Esophagus squamous epithelium (tissue), 5 donors: ENCODE measurements at regions not wholly inside any gene's neighbourhood (a gene's known extent, or its start where the extent isn't known, plus 50 kb on each side); places are given as distances from the start of the nearest gene placed in this dataset.

Source experiments
- DNase-seq: peaks from one replicate; lab custom pipeline; 2025; lab: John Stamatoyannopoulos, UW
- H3K27ac ChIP-seq, 4 donors: fragments of 200-600 bp; sonication (generic); one replicate each; pipeline ENCODE4 v1.5.1; 2016 to 2019; ENCODE audit warnings: mild to moderate bottlenecking in 1 of 4
- H3K27me3 ChIP-seq, 4 donors: fragments of 200-600 bp; sonication (generic); 1 replicate in 3 of 4; 2 replicates in 1 of 4; pipeline versions ENCODE4 v1.5.1 to v1.6.0; 2017 to 2021; ENCODE audit warnings: antibody characterized with exemption in 1 of 4
- H3K36me3 ChIP-seq, 3 donors: fragments of 200-600 bp; sonication (generic); one replicate each; pipeline ENCODE4 v1.5.1; 2016 to 2019
- H3K4me1 ChIP-seq, 3 donors: fragments of 200-600 bp; sonication (generic); one replicate each; pipeline ENCODE4 v1.5.1; 2017 to 2019
- H3K4me3 ChIP-seq, 4 donors: fragments of 200-600 bp; sonication (generic); 1 replicate in 3 of 4; 2 replicates in 1 of 4; pipeline ENCODE4 v1.5.1; 2016 to 2019; ENCODE audit warnings: mild to moderate bottlenecking in 2 of 4, moderate library complexity in 1 of 4
- H3K9me3 ChIP-seq, 3 donors: fragments of 200-600 bp; sonication (generic); one replicate each; pipeline ENCODE4 v1.5.1; 2016 to 2019
- CTCF ChIP-seq, 6 experiments: fragments of 450-650 bp in 4 of 6; fragments of 200-600 bp in 2 of 6; sonication (generic) in 2 of 6; IDR thresholded peaks; one replicate each; pipeline ENCODE4 v1.5.1; 2016 to 2019; ENCODE audit warnings: antibody characterized with exemption in 6 of 6, mild to moderate bottlenecking in 4 of 6, moderate library complexity in 4 of 6
- POLR2A ChIP-seq, 4 donors: fragments of 450-650 bp; IDR thresholded peaks; one replicate each; pipeline ENCODE4 v1.6.1; 2017; ENCODE audit warnings: antibody characterized with exemption in 4 of 4, mild to moderate bottlenecking in 4 of 4, moderate library complexity in 3 of 4
- WGBS, 2 donors: methylation state at CpG; one replicate each; pipeline ENCODE4 v1.1.5; 2018; 5-methylcytosine and 5-hydroxymethylcytosine counted together
- intact Hi-C: fragments of 100-400 bp; cut with DNase I; formaldehyde crosslinking; loops from one replicate; pipeline ENCODE4 v1.15.0; 2022
- donor health status: DM: yes; HTN: yes; CAD: no.

GRCh38 chr6:93017213-93017612, 402.1 kb downstream of the EPHA7 start:
- no peak for DNase-seq
- WGBS, 2 donors, result 25 to 57% methylated on average over 2 of the region's 2 CpGs
- H3K4me1 ChIP-seq, result no peaks in the 10 kb centered on the region
- no peak overlapping the region for H3K27ac ChIP-seq
- intact Hi-C loops, result no loop called here
- H3K9me3 ChIP-seq, result no peaks in the 10 kb centered on the region
- TF ChIP-seq CTCF (IDR thresholded peaks at IDR 0.05), result no peak
- no peak for TF ChIP-seq POLR2A (IDR thresholded peaks at IDR 0.05)
- H3K27me3 ChIP-seq, result no peaks in the 10 kb centered on the region
- H3K4me3 ChIP-seq, result no peak overlapping the region
- no peaks in the 10 kb centered on the region for H3K36me3 ChIP-seq

DNA sequence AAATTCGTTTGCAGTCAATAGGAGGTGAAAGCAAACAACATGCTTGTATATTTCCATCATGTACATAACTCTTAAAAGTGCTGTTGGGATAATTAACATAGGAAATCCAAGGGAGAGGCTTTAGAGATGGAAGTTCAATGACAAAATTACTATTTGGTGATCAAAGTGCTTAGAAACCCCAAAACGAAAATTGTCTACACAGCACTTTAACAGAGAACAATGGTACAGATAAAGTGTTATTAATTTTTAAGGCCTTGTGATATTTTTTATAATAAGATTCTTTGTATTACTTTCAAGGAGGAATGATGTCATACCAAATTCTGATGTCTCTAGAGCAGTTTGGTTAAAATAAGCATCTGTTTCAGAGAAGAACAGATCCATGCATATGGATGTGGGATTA, 406.3 kb downstream of the EPHA7 start:
- Histone ChIP-seq H3K36me3 (no peaks in the 10 kb centered on the region), H3K4me1 (no peaks in the 10 kb centered on the region), H3K27me3 (no peaks in the 10 kb centered on the region), H3K4me3 (no peak overlapping the region), H3K9me3 (no peaks in the 10 kb centered on the region), H3K27ac (no peak overlapping the region)
- TF ChIP-seq POLR2A (IDR thresholded peaks at IDR 0.05) (no peak), CTCF (IDR thresholded peaks at IDR 0.05) (no peak)
- no peak for DNase-seq
- 32 to 46% methylated on average over 2 of the region's 2 CpGs for WGBS, 2 donors
- intact Hi-C loops, result no loop called here

GRCh38 chr6:93008375-93008774, 411.0 kb downstream of the EPHA7 start:
- Histone ChIP-seq H3K4me1 (no peaks in the 10 kb centered on the region), H3K27ac (no peak overlapping the region), H3K36me3 (no peaks in the 10 kb centered on the region), H3K4me3 (no peak overlapping the region), H3K27me3 (no peaks in the 10 kb centered on the region), H3K9me3 (no peaks in the 10 kb centered on the region)
- intact Hi-C loops, result no loop called here
- TF ChIP-seq POLR2A (IDR thresholded peaks at IDR 0.05) (no peak), CTCF (IDR thresholded peaks at IDR 0.05) (no peak)
- no peak for DNase-seq

DNA sequence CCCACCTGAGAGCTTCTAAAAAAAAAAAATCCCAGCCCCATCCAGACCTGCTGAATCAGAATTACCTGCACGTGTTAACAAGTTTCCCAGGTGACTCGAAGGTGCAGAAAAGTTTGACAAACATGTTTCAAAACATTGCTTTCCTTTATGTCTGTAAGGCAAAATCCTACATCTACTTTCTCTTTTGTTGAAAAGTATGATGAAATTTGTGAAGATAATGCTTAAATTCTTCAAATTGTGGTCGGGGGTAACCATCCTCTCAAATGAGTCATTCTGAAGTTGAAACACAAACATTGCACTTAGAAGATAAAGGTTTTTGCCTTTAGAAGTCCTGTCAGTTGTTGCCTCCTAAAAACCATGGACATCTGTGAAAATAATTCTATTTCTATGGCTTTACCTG, 429.7 kb downstream of the EPHA7 start:
- intact Hi-C loops, result no loop called here
- Histone ChIP-seq H3K9me3 (no peaks in the 10 kb centered on the region), H3K4me1 (no peaks in the 10 kb centered on the region), H3K27ac (no peak overlapping the region), H3K4me3 (no peak overlapping the region), H3K27me3 (no peaks in the 10 kb centered on the region), H3K36me3 (no peaks in the 10 kb centered on the region)
- WGBS, 2 donors, result 32 to 39% methylated on average over 3 of the region's 3 CpGs
- TF ChIP-seq POLR2A (IDR thresholded peaks at IDR 0.05), result no peak
- TF ChIP-seq CTCF (IDR thresholded peaks at IDR 0.05), result no peak
- no peak for DNase-seq

DNA sequence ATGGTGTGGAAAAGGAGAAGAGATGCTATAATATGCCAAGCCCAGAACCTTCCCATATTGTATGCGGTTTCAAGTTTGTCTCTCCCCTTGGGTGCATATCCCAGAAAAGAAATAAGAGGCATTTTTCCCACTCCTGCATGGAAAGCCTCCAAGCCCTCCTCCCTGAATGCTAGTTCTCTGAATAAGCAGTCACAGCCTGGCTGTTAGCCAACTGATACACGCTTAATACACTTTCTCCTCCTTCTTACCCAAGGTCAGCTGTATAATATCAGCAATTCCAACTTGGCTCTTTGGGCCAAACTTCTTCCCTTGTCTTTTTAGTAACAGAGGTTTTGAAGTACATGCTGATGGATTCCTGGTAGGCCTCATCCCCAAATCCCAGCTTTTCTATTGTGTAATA, 440.1 kb downstream of the EPHA7 start:
- H3K4me3 ChIP-seq, result no peak overlapping the region
- no peaks in the 10 kb centered on the region for H3K4me1 ChIP-seq
- no peaks in the 10 kb centered on the region for H3K9me3 ChIP-seq
- H3K27me3 ChIP-seq, result no peaks in the 10 kb centered on the region
- H3K27ac ChIP-seq, result no peak overlapping the region
- no peak for TF ChIP-seq CTCF (IDR thresholded peaks at IDR 0.05)
- TF ChIP-seq POLR2A (IDR thresholded peaks at IDR 0.05), result no peak
- DNase-seq, result no peak
- H3K36me3 ChIP-seq, result no peaks in the 10 kb centered on the region
- intact Hi-C loops, result no loop called here
- 81 to 90% methylated on average over 2 of the region's 2 CpGs for WGBS, 2 donors
